ENCODE measurements at regions not wholly inside any gene's neighbourhood (a gene's known extent, or its start where the extent isn't known, plus 50 kb on each side); places are given as distances from the start of the nearest gene placed in this dataset.
"Not testable (repeated sequence)": the region's sequence is repeated elsewhere in the genome, so short reads cannot be mapped to it uniquely, and the experiment has no call there.

GRCh38 chr7:126005064-126005463, 1075.4 kb upstream of the POT1 start:
- no peaks in the 10 kb centered on the region for H3K27me3 Mint-ChIP-seq
- DNase-seq (ENCODE audit: low spot score in 2 of 2) (no peak), ATAC-seq (ENCODE audit: low read depth) (no peak)
- no peak overlapping the region for H3K27ac Mint-ChIP-seq
- peaks cover 1% of the 10 kb centered on the region for H3K9me3 Mint-ChIP-seq
- H3K36me3 Mint-ChIP-seq: no peaks in the 10 kb centered on the region
- H3K4me3 Mint-ChIP-seq: no peak overlapping the region
- no peaks in the 10 kb centered on the region for H3K4me1 Mint-ChIP-seq

GRCh38 chr7:126001349-126001748, 1071.7 kb upstream of the POT1 start:
- no peaks in the 10 kb centered on the region for H3K27me3 Mint-ChIP-seq
- peaks cover 3% of the 10 kb centered on the region for H3K9me3 Mint-ChIP-seq
- ATAC-seq (ENCODE audit: low read depth): no peak
- no peaks in the 10 kb centered on the region for H3K4me1 Mint-ChIP-seq
- no peak overlapping the region for H3K27ac Mint-ChIP-seq
- no peak for DNase-seq (ENCODE audit: low spot score in 2 of 2)
- H3K4me3 Mint-ChIP-seq: no peak overlapping the region
- H3K36me3 Mint-ChIP-seq: no peaks in the 10 kb centered on the region

- no peaks in the 10 kb centered on the region for H3K4me1 Mint-ChIP-seq
- H3K9me3 Mint-ChIP-seq: peaks cover 4% of the 10 kb centered on the region
- H3K36me3 Mint-ChIP-seq: no peaks in the 10 kb centered on the region
- no peak overlapping the region for H3K4me3 Mint-ChIP-seq
- H3K27me3 Mint-ChIP-seq: no peaks in the 10 kb centered on the region
- DNase-seq (ENCODE audit: low spot score in 2 of 2) (no peak), ATAC-seq (ENCODE audit: low read depth) (no peak)
- H3K27ac Mint-ChIP-seq: no peak overlapping the region
Measured at GRCh38 chr7:125984795-125985194, 1055.2 kb upstream of the POT1 start.

GRCh38 chr7:125971656-125972055, 1042.0 kb upstream of the POT1 start:
- H3K36me3 Mint-ChIP-seq: no peaks in the 10 kb centered on the region
- DNase-seq (ENCODE audit: low spot score in 2 of 2): no peak
- H3K9me3 Mint-ChIP-seq: no peaks in the 10 kb centered on the region
- ATAC-seq (ENCODE audit: low read depth): no peak
- H3K4me3 Mint-ChIP-seq: no peak overlapping the region
- no peak overlapping the region for H3K27ac Mint-ChIP-seq
- no peaks in the 10 kb centered on the region for H3K27me3 Mint-ChIP-seq
- no peaks in the 10 kb centered on the region for H3K4me1 Mint-ChIP-seq

GRCh38 chr7:125966278-125967048, 1036.8 kb upstream of the POT1 start:
- DNase-seq (ENCODE audit: low spot score in 2 of 2): no peak
- Mint-ChIP-seq H3K4me3 (no peak overlapping the region), H3K4me1 (no peaks in the 10 kb centered on the region), H3K27me3 (no peaks in the 10 kb centered on the region), H3K9me3 (no peaks in the 10 kb centered on the region), H3K36me3 (no peaks in the 10 kb centered on the region), H3K27ac (no peak overlapping the region)
- ATAC-seq (ENCODE audit: low read depth): no peak

GRCh38 chr7:125934955-125935354, 1005.3 kb upstream of the POT1 start:
- H3K27ac Mint-ChIP-seq: no peak overlapping the region
- no peaks in the 10 kb centered on the region for H3K36me3 Mint-ChIP-seq
- H3K4me1 Mint-ChIP-seq: no peaks in the 10 kb centered on the region
- no peak for DNase-seq (ENCODE audit: low spot score in 2 of 2)
- no peaks in the 10 kb centered on the region for H3K9me3 Mint-ChIP-seq
- no peak for ATAC-seq (ENCODE audit: low read depth)
- no peaks in the 10 kb centered on the region for H3K27me3 Mint-ChIP-seq
- H3K4me3 Mint-ChIP-seq: no peak overlapping the region

GRCh38 chr7:125934539-125934938, 1004.9 kb upstream of the POT1 start:
- Mint-ChIP-seq H3K4me3 (no peak overlapping the region), H3K9me3 (no peaks in the 10 kb centered on the region), H3K27ac (no peak overlapping the region), H3K36me3 (no peaks in the 10 kb centered on the region), H3K4me1 (no peaks in the 10 kb centered on the region), H3K27me3 (no peaks in the 10 kb centered on the region)
- ATAC-seq (ENCODE audit: low read depth): no peak
- DNase-seq (ENCODE audit: low spot score in 2 of 2): no peak

GRCh38 chr7:125930848-125931247, 1001.2 kb upstream of the POT1 start:
- ATAC-seq (ENCODE audit: low read depth): no peak
- H3K4me1 Mint-ChIP-seq: no peaks in the 10 kb centered on the region
- no peaks in the 10 kb centered on the region for H3K9me3 Mint-ChIP-seq
- no peak overlapping the region for H3K4me3 Mint-ChIP-seq
- no peak for DNase-seq (ENCODE audit: low spot score in 2 of 2)
- H3K27ac Mint-ChIP-seq: no peak overlapping the region
- H3K36me3 Mint-ChIP-seq: no peaks in the 10 kb centered on the region
- H3K27me3 Mint-ChIP-seq: no peaks in the 10 kb centered on the region

- DNase-seq (ENCODE audit: low spot score in 2 of 2) (no peak), ATAC-seq (ENCODE audit: low read depth) (no peak)
- H3K36me3 Mint-ChIP-seq: no peaks in the 10 kb centered on the region
- H3K4me1 Mint-ChIP-seq: no peaks in the 10 kb centered on the region
- H3K9me3 Mint-ChIP-seq: peaks cover 1% of the 10 kb centered on the region
- H3K4me3 Mint-ChIP-seq: no peak overlapping the region
- H3K27ac Mint-ChIP-seq: no peak overlapping the region
- no peaks in the 10 kb centered on the region for H3K27me3 Mint-ChIP-seq
Measured at GRCh38 chr7:125927556-125927955, 997.9 kb upstream of the POT1 start.

GRCh38 chr7:125926621-125927020, 997.0 kb upstream of the POT1 start:
- H3K4me3 Mint-ChIP-seq: no peak overlapping the region
- no peaks in the 10 kb centered on the region for H3K4me1 Mint-ChIP-seq
- peaks cover 1% of the 10 kb centered on the region for H3K9me3 Mint-ChIP-seq
- no peak overlapping the region for H3K27ac Mint-ChIP-seq
- H3K27me3 Mint-ChIP-seq: no peaks in the 10 kb centered on the region
- ATAC-seq (ENCODE audit: low read depth) (no peak), DNase-seq (ENCODE audit: low spot score in 2 of 2) (no peak)
- H3K36me3 Mint-ChIP-seq: no peaks in the 10 kb centered on the region

GRCh38 chr7:125924037-125924436, 994.4 kb upstream of the POT1 start:
- ATAC-seq (ENCODE audit: low read depth): no peak
- Mint-ChIP-seq H3K27me3 (no peaks in the 10 kb centered on the region), H3K27ac (no peak overlapping the region), H3K4me1 (no peaks in the 10 kb centered on the region), H3K9me3 (peaks cover 3% of the 10 kb centered on the region), H3K4me3 (no peak overlapping the region), H3K36me3 (no peaks in the 10 kb centered on the region)
- DNase-seq (ENCODE audit: low spot score in 2 of 2): no peak

- not testable (repeated sequence) for H3K4me3 Mint-ChIP-seq; H3K36me3 Mint-ChIP-seq; H3K9me3 Mint-ChIP-seq; H3K27ac Mint-ChIP-seq; ATAC-seq (ENCODE audit: low read depth); DNase-seq (ENCODE audit: low spot score in 2 of 2); H3K27me3 Mint-ChIP-seq; H3K4me1 Mint-ChIP-seq
Measured at GRCh38 chr7:125915381-125915948, 985.8 kb upstream of the POT1 start.

- Mint-ChIP-seq H3K27ac (no peak overlapping the region), H3K36me3 (no peaks in the 10 kb centered on the region), H3K4me3 (no peak overlapping the region), H3K27me3 (no peaks in the 10 kb centered on the region), H3K4me1 (no peaks in the 10 kb centered on the region), H3K9me3 (peaks cover 1% of the 10 kb centered on the region)
- ATAC-seq (ENCODE audit: low read depth): no peak
- DNase-seq (ENCODE audit: low spot score in 2 of 2): no peak
Measured at GRCh38 chr7:125908711-125909110, 979.1 kb upstream of the POT1 start.

GRCh38 chr7:125899577-125899976, 970.0 kb upstream of the POT1 start:
- peaks cover 2% of the 10 kb centered on the region for H3K9me3 Mint-ChIP-seq
- no peak overlapping the region for H3K4me3 Mint-ChIP-seq
- H3K36me3 Mint-ChIP-seq: no peaks in the 10 kb centered on the region
- H3K27ac Mint-ChIP-seq: no peak overlapping the region
- no peak for DNase-seq (ENCODE audit: low spot score in 2 of 2)
- H3K27me3 Mint-ChIP-seq: no peaks in the 10 kb centered on the region
- no peak for ATAC-seq (ENCODE audit: low read depth)
- no peaks in the 10 kb centered on the region for H3K4me1 Mint-ChIP-seq

GRCh38 chr7:125892434-125892833, 962.8 kb upstream of the POT1 start:
- H3K27me3 Mint-ChIP-seq: no peaks in the 10 kb centered on the region
- ATAC-seq (ENCODE audit: low read depth) (no peak), DNase-seq (ENCODE audit: low spot score in 2 of 2) (no peak)
- peaks cover 5% of the 10 kb centered on the region for H3K9me3 Mint-ChIP-seq
- H3K4me1 Mint-ChIP-seq: no peaks in the 10 kb centered on the region
- H3K27ac Mint-ChIP-seq: no peak overlapping the region
- H3K4me3 Mint-ChIP-seq: no peak overlapping the region
- no peaks in the 10 kb centered on the region for H3K36me3 Mint-ChIP-seq

Measured in memory B cell (primary cell).